ENCODE measurements at regions not wholly inside any gene's neighbourhood (a gene's known extent, or its start where the extent isn't known, plus 50 kb on each side); places are given as distances from the start of the nearest gene placed in this dataset.

GRCh38 chr14:39576736-39577135 is 144.5 kb upstream of the FBXO33 start:
- DNase-seq (no peak), ATAC-seq (no peak)
- Mint-ChIP-seq H3K4me1 (ENCODE audit: low read depth) (no peaks in the 10 kb centered on the region), H3K36me3 (ENCODE audit: low read depth) (no peaks in the 10 kb centered on the region), H3K27me3 (no peaks in the 10 kb centered on the region), H3K27ac (no peak overlapping the region), H3K9me3 (peaks cover 24% of the 10 kb centered on the region), H3K4me3 (no peak overlapping the region)
- ChIA-PET CTCF (no interaction called here), POLR2A (no interaction called here)
- TF ChIP-seq, protein P1, sequence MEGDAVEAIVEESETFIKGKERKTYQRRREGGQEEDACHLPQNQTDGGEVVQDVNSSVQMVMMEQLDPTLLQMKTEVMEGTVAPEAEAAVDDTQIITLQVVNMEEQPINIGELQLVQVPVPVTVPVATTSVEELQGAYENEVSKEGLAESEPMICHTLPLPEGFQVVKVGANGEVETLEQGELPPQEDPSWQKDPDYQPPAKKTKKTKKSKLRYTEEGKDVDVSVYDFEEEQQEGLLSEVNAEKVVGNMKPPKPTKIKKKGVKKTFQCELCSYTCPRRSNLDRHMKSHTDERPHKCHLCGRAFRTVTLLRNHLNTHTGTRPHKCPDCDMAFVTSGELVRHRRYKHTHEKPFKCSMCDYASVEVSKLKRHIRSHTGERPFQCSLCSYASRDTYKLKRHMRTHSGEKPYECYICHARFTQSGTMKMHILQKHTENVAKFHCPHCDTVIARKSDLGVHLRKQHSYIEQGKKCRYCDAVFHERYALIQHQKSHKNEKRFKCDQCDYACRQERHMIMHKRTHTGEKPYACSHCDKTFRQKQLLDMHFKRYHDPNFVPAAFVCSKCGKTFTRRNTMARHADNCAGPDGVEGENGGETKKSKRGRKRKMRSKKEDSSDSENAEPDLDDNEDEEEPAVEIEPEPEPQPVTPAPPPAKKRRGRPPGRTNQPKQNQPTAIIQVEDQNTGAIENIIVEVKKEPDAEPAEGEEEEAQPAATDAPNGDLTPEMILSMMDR (IDR thresholded peaks at IDR 0.05): no peak
- intact Hi-C loops (cut with micrococcal nuclease): no loop called here

- CTCF ChIA-PET: no interaction called here
- Mint-ChIP-seq H3K4me3 (no peak overlapping the region), H3K27me3 (no peaks in the 10 kb centered on the region), H3K36me3 (ENCODE audit: low read depth) (no peaks in the 10 kb centered on the region), H3K27ac (no peak overlapping the region), H3K4me1 (ENCODE audit: low read depth) (no peaks in the 10 kb centered on the region), H3K9me3 (peaks cover 24% of the 10 kb centered on the region)
- ATAC-seq (no peak), DNase-seq (no peak)
- TF ChIP-seq, protein P1 (IDR thresholded peaks at IDR 0.05): no peak
- intact Hi-C loops (cut with micrococcal nuclease): no loop called here
- POLR2A ChIA-PET: no interaction called here
Measured at GRCh38 chr14:39576258-39576657, 144.0 kb upstream of the FBXO33 start.

DNA sequence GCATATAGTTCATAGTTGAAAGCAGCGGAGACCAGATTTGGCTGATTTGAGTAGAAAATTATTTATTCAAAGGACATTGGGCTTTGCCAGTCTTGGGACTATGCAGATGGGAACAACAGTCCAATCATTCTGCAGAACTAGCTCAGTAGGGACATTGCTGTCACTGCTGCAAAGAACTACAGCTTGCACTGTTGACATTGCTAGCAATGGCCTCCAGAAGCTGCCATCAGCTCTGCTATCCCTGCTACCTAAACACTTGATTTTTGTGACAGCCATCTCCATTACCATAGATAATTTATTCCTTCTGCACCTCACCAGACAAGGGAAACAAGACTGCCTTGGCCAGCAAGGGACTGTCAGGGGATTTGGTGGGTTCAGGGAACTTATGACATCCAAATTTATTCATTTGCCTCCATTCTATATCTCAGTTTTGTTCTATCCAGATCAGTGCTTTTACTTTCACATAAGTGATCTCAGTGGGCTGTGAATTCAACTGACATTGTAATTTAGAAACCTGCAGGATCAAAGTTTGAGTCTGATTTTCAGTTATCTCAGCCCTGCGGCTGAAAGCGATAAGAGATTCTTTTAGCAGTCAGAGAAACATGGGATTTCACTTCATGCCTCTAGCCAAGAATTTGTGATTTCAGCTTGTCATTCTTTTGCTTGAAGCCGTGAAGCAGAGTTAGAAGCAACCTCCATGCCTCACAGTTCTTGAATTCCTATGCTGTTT is 136.7 kb upstream of the FBXO33 start:
- intact Hi-C loops (cut with micrococcal nuclease): no loop called here
- Mint-ChIP-seq H3K36me3 (ENCODE audit: low read depth) (no peaks in the 10 kb centered on the region), H3K4me3 (no peak overlapping the region), H3K27me3 (no peaks in the 10 kb centered on the region), H3K4me1 (ENCODE audit: low read depth) (no peaks in the 10 kb centered on the region), H3K27ac (no peak overlapping the region), H3K9me3 (peaks cover 10% of the 10 kb centered on the region)
- TF ChIP-seq, protein P1 (IDR thresholded peaks at IDR 0.05): no peak
- ChIA-PET POLR2A (no interaction called here), CTCF (no interaction called here)
- ATAC-seq: no peak
- no peak for DNase-seq

DNA sequence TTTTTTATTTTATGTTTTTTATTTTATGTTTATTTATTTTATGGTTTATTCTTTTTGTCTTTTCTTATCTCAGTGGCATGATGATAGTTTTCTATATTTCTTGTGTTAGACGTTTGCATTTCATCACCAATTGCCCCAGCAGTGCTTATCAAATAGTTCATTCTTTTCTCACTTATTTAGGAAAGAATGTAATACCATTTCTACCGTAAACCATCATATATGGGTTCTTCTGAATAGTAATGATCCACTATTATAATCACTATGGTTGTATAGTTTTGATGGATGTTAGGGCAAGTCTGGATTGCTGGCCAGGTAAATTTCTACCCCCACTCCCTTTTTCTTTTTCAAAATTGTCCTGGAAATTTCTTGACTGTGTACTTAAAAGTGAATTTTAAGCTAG is 134.6 kb upstream of the FBXO33 start:
- ChIA-PET CTCF (no interaction called here), POLR2A (no interaction called here)
- DNase-seq: no peak
- H3K27ac Mint-ChIP-seq: no peak overlapping the region
- no peaks in the 10 kb centered on the region for H3K36me3 Mint-ChIP-seq (ENCODE audit: low read depth)
- H3K4me1 Mint-ChIP-seq (ENCODE audit: low read depth): no peaks in the 10 kb centered on the region
- H3K4me3 Mint-ChIP-seq: no peak overlapping the region
- no peak for ATAC-seq
- TF ChIP-seq, protein P1 (IDR thresholded peaks at IDR 0.05): no peak
- peaks cover 7% of the 10 kb centered on the region for H3K9me3 Mint-ChIP-seq
- intact Hi-C loops (cut with micrococcal nuclease): no loop called here
- no peaks in the 10 kb centered on the region for H3K27me3 Mint-ChIP-seq

DNA sequence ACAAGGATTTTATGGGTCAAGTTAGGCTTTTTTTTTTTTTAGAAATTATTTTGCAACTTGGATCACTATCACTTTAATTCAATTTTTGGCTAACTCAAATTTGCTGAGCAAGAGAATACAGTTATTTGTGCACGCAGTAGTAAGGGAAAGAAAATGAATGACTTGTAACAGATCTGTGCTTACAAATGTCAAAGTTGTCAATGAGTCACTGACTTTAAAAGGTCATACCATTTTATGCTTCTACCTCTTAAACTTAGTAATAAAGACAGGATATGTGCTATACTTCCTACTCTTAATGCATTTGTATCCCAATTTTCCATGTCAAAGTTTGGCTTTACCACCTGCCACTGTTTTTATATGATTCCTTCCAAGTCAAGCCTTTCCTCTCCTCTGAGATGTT is 131.1 kb upstream of the FBXO33 start:
- intact Hi-C loops (cut with micrococcal nuclease): no loop called here

More for the DNA sequence above, 131.1 kb upstream of the FBXO33 start:
- DNase-seq: no peak
- Mint-ChIP-seq H3K36me3 (ENCODE audit: low read depth) (no peaks in the 10 kb centered on the region), H3K4me3 (no peak overlapping the region), H3K9me3 (peaks cover 23% of the 10 kb centered on the region), H3K27ac (no peak overlapping the region), H3K4me1 (ENCODE audit: low read depth) (no peaks in the 10 kb centered on the region), H3K27me3 (no peaks in the 10 kb centered on the region)
- TF ChIP-seq, protein P1 (IDR thresholded peaks at IDR 0.05): no peak
- no peak for ATAC-seq
- POLR2A ChIA-PET: no interaction called here
- CTCF ChIA-PET: no interaction called here
